Hepatocyte (in vitro differentiated cells): ENCODE measurements at regions not wholly inside any gene's neighbourhood (a gene's known extent, or its start where the extent isn't known, plus 50 kb on each side); places are given as distances from the start of the nearest gene placed in this dataset.

ENCODE experiments used
- EZH2 ChIP-seq: fragments of 200-600 bp; sonication (generic); IDR thresholded peaks from 2 replicates; pipeline ENCODE4 v1.6.1; 2016; ENCODE audit warnings: antibody characterized with exemption, mild to moderate bottlenecking, borderline replicate concordance
- TF ChIP-seq, protein P1 (sequence below): fragments of 200-600 bp; sonication (generic); IDR thresholded peaks from 2 replicates; pipeline ENCODE4 v1.5.1; 2016; ENCODE audit warnings: antibody characterized with exemption, mild to moderate bottlenecking; ENCODE audit not compliant: poor library complexity

DNA sequence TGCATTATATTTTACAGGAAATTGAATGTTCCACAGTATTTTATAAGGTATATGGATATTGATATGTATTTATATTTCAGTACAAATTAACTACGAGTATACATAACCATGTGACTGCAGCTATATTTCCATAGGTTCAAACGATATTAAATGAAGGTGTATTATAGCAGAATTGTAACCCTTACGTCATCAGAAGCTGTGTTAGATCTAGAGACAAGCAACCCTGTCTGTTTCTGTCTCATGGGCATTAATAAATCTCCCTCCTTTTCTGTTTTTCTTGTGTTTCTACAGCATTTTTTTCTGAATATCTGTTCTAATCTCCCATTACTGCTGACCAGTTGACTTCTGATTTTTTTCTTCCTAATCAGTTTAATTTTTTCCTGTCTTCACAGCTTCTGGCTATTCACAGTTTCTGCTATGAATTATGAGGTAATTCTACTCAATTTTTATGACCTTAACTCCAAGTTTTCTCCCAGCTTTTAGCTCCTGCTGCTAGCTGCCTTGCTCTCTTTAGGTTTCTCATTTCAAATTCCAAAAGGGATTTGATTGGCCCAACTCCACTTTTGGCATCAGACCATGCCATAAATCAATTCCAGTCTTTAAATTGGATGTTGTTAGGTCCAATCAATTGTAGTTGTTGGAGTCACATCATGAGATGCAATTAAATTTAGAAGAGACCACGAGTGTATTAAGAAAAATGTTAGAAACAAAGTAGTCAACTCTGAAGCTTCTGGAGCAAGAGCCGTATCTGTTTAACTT, 277.5 kb upstream of the ZSWIM2 start:
- TF ChIP-seq, protein P1, sequence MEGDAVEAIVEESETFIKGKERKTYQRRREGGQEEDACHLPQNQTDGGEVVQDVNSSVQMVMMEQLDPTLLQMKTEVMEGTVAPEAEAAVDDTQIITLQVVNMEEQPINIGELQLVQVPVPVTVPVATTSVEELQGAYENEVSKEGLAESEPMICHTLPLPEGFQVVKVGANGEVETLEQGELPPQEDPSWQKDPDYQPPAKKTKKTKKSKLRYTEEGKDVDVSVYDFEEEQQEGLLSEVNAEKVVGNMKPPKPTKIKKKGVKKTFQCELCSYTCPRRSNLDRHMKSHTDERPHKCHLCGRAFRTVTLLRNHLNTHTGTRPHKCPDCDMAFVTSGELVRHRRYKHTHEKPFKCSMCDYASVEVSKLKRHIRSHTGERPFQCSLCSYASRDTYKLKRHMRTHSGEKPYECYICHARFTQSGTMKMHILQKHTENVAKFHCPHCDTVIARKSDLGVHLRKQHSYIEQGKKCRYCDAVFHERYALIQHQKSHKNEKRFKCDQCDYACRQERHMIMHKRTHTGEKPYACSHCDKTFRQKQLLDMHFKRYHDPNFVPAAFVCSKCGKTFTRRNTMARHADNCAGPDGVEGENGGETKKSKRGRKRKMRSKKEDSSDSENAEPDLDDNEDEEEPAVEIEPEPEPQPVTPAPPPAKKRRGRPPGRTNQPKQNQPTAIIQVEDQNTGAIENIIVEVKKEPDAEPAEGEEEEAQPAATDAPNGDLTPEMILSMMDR: no peak
- no peak for TF ChIP-seq EZH2
